ENCODE measurements at regions not wholly inside any gene's neighbourhood (a gene's known extent, or its start where the extent isn't known, plus 50 kb on each side); places are given as distances from the start of the nearest gene placed in this dataset.

GRCh38 chr11:39772525-39773137 is 1686.8 kb downstream of the LRRC4C start:
- no peaks in the 10 kb centered on the region for H3K9me3 ChIP-seq (replicated peaks; ENCODE audit: control insufficient read depth, insufficient read depth, low read length)
- no peaks in the 10 kb centered on the region for H3K4me1 ChIP-seq (ENCODE audit: control insufficient read depth, insufficient read depth, low read length)
- H3K9ac ChIP-seq (ENCODE audit: control insufficient read depth, insufficient read depth, low read length), result no peak overlapping the region
- H3K4me2 ChIP-seq (ENCODE audit: control insufficient read depth, insufficient read depth), result no peak overlapping the region
- DNase-seq (ENCODE audit: low read depth, low spot score) (no peak), ATAC-seq (no peak), FAIRE-seq (no peak)
- no TSS peak for BruUV-seq (replicated peaks)
- H3K27ac ChIP-seq (ENCODE audit: control insufficient read depth, insufficient read depth), result no peak overlapping the region
- H2AFZ ChIP-seq (ENCODE audit: control insufficient read depth, low read depth, low read length), result no peak overlapping the region
- no peak overlapping the region for H3K4me3 ChIP-seq
- H3K36me3 ChIP-seq (ENCODE audit: control insufficient read depth in 2 of 2, insufficient read depth in 2 of 2, low read length in 1 of 2), result no peaks in the 10 kb centered on the region
- ChIA-PET POLR2A (no interaction called here), SMC1A (ENCODE audit: uncharacterized antibody, unreplicated experiment) (no interaction called here), CTCF (no interaction called here), RAD21 (ENCODE audit: unreplicated experiment) (no interaction called here)
- no peaks in the 10 kb centered on the region for H3K27me3 ChIP-seq (replicated peaks in 1 of 2; ENCODE audit: control insufficient read depth in 2 of 2, insufficient read depth in 2 of 2, low read length in 1 of 2)
- in situ Hi-C loops (cut with MboI), result no loop called here
- intact Hi-C loops (cut with micrococcal nuclease; ENCODE audit: unreplicated experiment), result no loop called here
- no peaks in the 10 kb centered on the region for H3K79me2 ChIP-seq (ENCODE audit: control insufficient read depth, insufficient read depth, low read length)
- TF ChIP-seq FOS (IDR thresholded peaks at IDR 0.05; ENCODE audit: borderline replicate concordance, extremely low read depth, insufficient read length) (no peak), EP300 (IDR thresholded peaks at IDR 0.05; ENCODE audit: borderline replicate concordance in 1 of 2, control insufficient read depth in 1 of 2, low read depth in 2 of 2, low read length in 2 of 2) (no peak), KLF5 (IDR thresholded peaks at IDR 0.05; ENCODE audit: partially characterized antibody) (no peak)
- WGBS (ENCODE audit: insufficient coverage, insufficient replicate concordance, low lambda C conversion rate, missing lambda C conversion rate), result 61% methylated on average over 1 of the region's 1 CpG
- H4K20me1 ChIP-seq (ENCODE audit: control insufficient read depth, insufficient read depth), result no peaks in the 10 kb centered on the region

GRCh38 chr11:39768214-39768613 is 1691.2 kb downstream of the LRRC4C start:
- ChIA-PET POLR2A (no interaction called here), CTCF (no interaction called here), RAD21 (ENCODE audit: unreplicated experiment) (no interaction called here), SMC1A (ENCODE audit: uncharacterized antibody, unreplicated experiment) (no interaction called here)
- H4K20me1 ChIP-seq (ENCODE audit: control insufficient read depth, insufficient read depth), result no peaks in the 10 kb centered on the region
- H3K36me3 ChIP-seq (ENCODE audit: control insufficient read depth in 2 of 2, insufficient read depth in 2 of 2, low read length in 1 of 2), result no peaks in the 10 kb centered on the region
- no peak for DNase-seq (ENCODE audit: low read depth, low spot score)
- TF ChIP-seq WRNIP1 (IDR thresholded peaks at IDR 0.05; ENCODE audit: borderline replicate concordance, low read depth, low read length) (no peak), ZNF592 (IDR thresholded peaks at IDR 0.05) (no peak), ZNF384 (IDR thresholded peaks at IDR 0.05; ENCODE audit: borderline replicate concordance, low read depth, low read length) (no peak), PAX8 (IDR thresholded peaks at IDR 0.05) (no peak), POU2F2 (IDR thresholded peaks at IDR 0.05; ENCODE audit: borderline replicate concordance, low read depth, low read length) (no peak), STAT1 (conservative IDR thresholded peaks at IDR 0.05) (no peak), EGR1 (IDR thresholded peaks at IDR 0.05; ENCODE audit: borderline replicate concordance in 1 of 2, low read depth in 2 of 2, low read length in 2 of 2) (no peak), ESRRA (IDR thresholded peaks at IDR 0.05; ENCODE audit: low read length) (no peak), HDAC6 (IDR thresholded peaks at IDR 0.05; ENCODE audit: unreplicated experiment) (no peak)
- no peaks in the 10 kb centered on the region for H3K79me2 ChIP-seq (ENCODE audit: control insufficient read depth, insufficient read depth, low read length)
- in situ Hi-C loops (cut with MboI), result no loop called here
- no peaks in the 10 kb centered on the region for H3K4me1 ChIP-seq (ENCODE audit: control insufficient read depth, insufficient read depth, low read length)
- H3K9ac ChIP-seq (ENCODE audit: control insufficient read depth, insufficient read depth, low read length), result no peak overlapping the region
- WGBS (ENCODE audit: insufficient coverage, insufficient replicate concordance, low lambda C conversion rate, missing lambda C conversion rate), result 4% methylated on average over 1 of the region's 1 CpG
- intact Hi-C loops (cut with micrococcal nuclease; ENCODE audit: unreplicated experiment), result no loop called here
- no peak for ATAC-seq
- no peak overlapping the region for H3K4me3 ChIP-seq
- H3K4me2 ChIP-seq (ENCODE audit: control insufficient read depth, insufficient read depth), result no peak overlapping the region
- BruUV-seq (replicated peaks), result no TSS peak
- no peaks in the 10 kb centered on the region for H3K27me3 ChIP-seq (replicated peaks in 1 of 2; ENCODE audit: control insufficient read depth in 2 of 2, insufficient read depth in 2 of 2, low read length in 1 of 2)
- no peaks in the 10 kb centered on the region for H3K9me3 ChIP-seq (replicated peaks; ENCODE audit: control insufficient read depth, insufficient read depth, low read length)
- H3K27ac ChIP-seq (ENCODE audit: control insufficient read depth, insufficient read depth), result no peak overlapping the region
- FAIRE-seq, result no peak
- no peak overlapping the region for H2AFZ ChIP-seq (ENCODE audit: control insufficient read depth, low read depth, low read length)
